ENCODE measurements at regions not wholly inside any gene's neighbourhood (a gene's known extent, or its start where the extent isn't known, plus 50 kb on each side); places are given as distances from the start of the nearest gene placed in this dataset.

DNA sequence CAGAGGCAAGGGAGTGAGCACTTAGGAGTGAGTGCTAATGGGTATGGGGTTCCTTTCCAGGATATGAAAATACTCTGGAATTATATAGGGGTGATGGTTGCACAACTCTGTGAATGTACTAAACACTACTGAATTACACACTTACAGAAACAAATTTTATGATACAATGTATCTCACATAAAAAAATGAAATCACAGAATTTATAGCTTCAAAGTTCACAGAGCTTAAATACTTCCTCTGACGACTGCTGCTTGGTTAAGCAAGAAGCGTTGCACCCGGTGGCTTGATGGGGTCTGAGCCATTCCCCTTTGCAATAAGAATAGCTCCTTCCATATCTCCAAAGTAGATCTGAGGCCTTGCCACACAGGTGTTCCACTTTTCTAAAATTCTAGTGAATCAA, 835.1 kb downstream of the TSN start:
- H3K36me3 Mint-ChIP-seq = no peaks in the 10 kb centered on the region
- no peaks in the 10 kb centered on the region for H3K27me3 Mint-ChIP-seq
- no peak overlapping the region for H3K27ac Mint-ChIP-seq
- H3K4me1 Mint-ChIP-seq = no peaks in the 10 kb centered on the region
- peaks cover 9% of the 10 kb centered on the region for H3K9me3 Mint-ChIP-seq
- ATAC-seq = no peak
- no peak overlapping the region for H3K4me3 Mint-ChIP-seq

DNA sequence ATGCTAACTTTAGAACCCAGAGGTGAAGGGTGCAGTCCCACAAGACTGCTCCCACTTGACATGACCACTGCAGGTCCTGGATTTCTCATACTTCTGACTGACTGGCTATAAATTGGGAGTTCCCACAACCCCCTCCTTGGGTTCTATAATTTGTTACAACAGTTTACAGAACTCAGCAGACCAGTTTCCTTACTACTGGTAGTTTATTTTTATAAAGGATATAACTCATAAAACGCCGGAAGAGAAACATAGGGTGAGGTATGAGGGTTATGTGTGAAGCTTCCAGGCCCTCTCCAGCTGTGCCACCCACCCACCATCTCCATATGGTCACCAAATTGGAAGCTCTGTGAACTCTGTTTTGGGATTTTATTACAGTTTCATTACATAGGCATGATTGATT, 839.6 kb downstream of the TSN start:
- no peak for ATAC-seq

DNA sequence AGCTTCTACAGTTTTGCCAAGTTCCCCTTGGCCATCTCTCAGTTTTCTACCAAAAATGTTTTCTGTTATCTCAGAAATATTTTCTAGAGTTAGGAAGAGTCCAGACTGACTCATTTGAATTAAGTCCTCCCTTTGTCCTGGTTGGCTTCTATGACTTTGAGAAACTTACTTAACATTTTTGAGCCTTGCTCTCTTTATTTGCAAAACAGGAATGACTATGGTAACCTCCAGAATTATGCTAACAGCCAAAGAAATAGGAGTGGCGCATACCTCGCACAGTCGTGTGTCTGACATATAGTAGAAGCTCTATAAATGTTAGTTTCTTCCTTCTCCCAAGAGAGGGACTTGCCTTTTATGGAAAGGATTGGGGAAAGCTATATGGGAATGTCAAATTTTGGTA, 841.1 kb downstream of the TSN start:
- no peak for ATAC-seq

More for the DNA sequence above, 839.6 kb downstream of the TSN start:
- no peak overlapping the region for H3K27ac Mint-ChIP-seq
- no peak overlapping the region for H3K4me3 Mint-ChIP-seq
- H3K27me3 Mint-ChIP-seq = no peaks in the 10 kb centered on the region
- H3K9me3 Mint-ChIP-seq = peaks cover 5% of the 10 kb centered on the region
- H3K36me3 Mint-ChIP-seq = no peaks in the 10 kb centered on the region
- H3K4me1 Mint-ChIP-seq = no peaks in the 10 kb centered on the region

DNA sequence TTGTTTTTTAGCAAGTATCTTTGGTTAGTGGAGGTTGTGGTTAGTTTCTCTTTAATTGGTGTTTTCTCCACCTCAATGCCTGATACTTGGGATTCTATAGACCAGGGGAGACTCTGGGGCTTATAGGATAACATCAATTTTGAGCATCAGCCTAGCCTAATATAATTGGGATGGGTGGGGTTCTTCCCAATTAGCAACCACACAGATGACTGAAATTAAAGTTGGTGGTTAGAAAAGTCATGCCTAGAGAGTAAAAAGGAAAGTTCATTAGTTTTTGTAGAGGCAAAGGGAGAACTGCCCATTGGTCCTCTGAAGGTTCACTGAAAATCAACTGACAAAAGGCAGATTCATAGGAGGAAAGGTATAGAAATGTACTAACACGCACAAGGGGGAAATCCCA, 843.3 kb downstream of the TSN start:
- H3K36me3 Mint-ChIP-seq = no peaks in the 10 kb centered on the region
- H3K4me1 Mint-ChIP-seq = no peaks in the 10 kb centered on the region
- no peak overlapping the region for H3K27ac Mint-ChIP-seq
- no peaks in the 10 kb centered on the region for H3K27me3 Mint-ChIP-seq
- ATAC-seq = no peak
- no peak overlapping the region for H3K4me3 Mint-ChIP-seq
- H3K9me3 Mint-ChIP-seq = no peaks in the 10 kb centered on the region

More for the DNA sequence above, 841.1 kb downstream of the TSN start:
- H3K4me3 Mint-ChIP-seq = no peak overlapping the region
- H3K4me1 Mint-ChIP-seq = no peaks in the 10 kb centered on the region
- no peak overlapping the region for H3K27ac Mint-ChIP-seq
- H3K9me3 Mint-ChIP-seq = peaks cover 5% of the 10 kb centered on the region
- H3K36me3 Mint-ChIP-seq = no peaks in the 10 kb centered on the region
- H3K27me3 Mint-ChIP-seq = no peaks in the 10 kb centered on the region

DNA sequence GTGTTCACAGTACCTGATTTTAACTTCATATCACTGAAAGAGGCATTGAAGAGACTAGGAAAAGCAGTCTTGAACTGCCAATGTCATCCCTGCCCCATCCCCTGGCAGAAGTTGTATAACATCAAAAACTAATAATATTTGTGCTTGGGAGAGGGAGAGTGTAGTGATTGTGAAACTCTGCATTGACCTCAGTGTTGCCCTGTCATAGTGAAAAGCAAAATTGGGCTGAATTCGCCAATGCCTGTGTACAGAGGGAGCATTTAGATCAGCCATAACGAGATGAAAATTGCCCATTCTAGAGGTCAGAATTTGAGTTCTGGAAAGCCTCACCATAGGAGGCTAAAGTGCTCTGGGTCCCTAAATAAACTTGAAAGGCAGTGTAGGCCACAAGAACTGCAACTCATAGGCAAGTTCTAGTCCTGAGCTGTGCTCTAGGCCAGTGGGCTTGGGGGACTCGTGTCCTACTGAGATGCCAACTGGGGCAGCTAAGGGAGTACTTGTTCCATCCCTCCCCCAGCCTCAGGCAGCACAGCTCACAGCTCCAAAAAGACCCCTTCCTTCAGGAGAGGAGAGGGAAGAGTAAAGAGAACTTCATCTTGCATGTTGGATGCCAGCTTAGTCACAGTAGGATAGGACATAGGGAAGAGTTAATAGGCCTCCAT, 855.6 kb downstream of the TSN start:
- Mint-ChIP-seq H3K4me3 (no peak overlapping the region), H3K4me1 (no peaks in the 10 kb centered on the region), H3K27ac (no peak overlapping the region), H3K27me3 (no peaks in the 10 kb centered on the region), H3K36me3 (no peaks in the 10 kb centered on the region), H3K9me3 (peaks cover 5% of the 10 kb centered on the region)
- no peak for ATAC-seq

DNA sequence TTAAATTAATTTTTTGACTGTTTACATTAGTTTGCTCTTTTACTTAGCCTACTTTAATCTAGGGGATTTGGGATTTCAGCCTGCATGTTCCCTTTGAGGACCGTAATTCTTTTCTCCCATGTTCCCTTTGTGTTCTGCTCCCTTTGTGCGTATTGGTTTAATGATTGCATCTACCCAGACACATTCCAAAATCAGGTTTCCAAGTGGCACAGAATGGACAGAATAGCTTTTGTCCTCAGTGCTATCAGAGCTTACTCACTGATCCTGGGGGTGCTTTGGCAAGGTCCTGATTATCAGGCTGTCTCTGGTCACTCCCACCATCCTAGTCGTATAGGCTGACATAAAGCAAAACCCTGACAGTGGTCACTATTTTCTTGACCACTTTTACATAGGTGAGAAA, 867.5 kb downstream of the TSN start:
- Mint-ChIP-seq H3K4me3 (no peak overlapping the region), H3K4me1 (no peaks in the 10 kb centered on the region), H3K9me3 (peaks cover 10% of the 10 kb centered on the region), H3K27me3 (no peaks in the 10 kb centered on the region), H3K36me3 (no peaks in the 10 kb centered on the region), H3K27ac (no peak overlapping the region)
- no peak for ATAC-seq

DNA sequence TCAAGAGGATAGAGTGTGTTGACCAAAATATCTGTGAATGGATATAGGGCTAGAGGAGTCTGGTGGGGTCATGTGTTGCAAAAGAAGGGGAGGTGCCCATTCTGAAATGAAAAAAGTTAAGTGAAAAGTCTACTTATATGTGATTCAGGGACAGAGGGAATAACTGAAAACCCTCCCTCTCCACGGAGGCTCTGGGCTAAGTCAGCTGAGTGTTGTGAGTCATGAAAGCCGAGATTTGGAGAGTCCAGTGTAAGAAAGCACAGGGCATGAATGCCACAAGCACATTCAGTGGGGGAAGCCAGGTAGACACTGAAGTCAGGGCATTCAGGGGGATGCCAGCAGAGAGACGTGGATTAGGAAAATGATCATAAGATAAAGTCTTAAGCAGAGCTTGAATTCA, 871.9 kb downstream of the TSN start:
- H3K27me3 Mint-ChIP-seq = no peaks in the 10 kb centered on the region
- H3K4me1 Mint-ChIP-seq = no peaks in the 10 kb centered on the region
- no peaks in the 10 kb centered on the region for H3K36me3 Mint-ChIP-seq
- H3K27ac Mint-ChIP-seq = no peak overlapping the region
- no peak for ATAC-seq
- H3K4me3 Mint-ChIP-seq = no peak overlapping the region
- peaks cover 6% of the 10 kb centered on the region for H3K9me3 Mint-ChIP-seq

DNA sequence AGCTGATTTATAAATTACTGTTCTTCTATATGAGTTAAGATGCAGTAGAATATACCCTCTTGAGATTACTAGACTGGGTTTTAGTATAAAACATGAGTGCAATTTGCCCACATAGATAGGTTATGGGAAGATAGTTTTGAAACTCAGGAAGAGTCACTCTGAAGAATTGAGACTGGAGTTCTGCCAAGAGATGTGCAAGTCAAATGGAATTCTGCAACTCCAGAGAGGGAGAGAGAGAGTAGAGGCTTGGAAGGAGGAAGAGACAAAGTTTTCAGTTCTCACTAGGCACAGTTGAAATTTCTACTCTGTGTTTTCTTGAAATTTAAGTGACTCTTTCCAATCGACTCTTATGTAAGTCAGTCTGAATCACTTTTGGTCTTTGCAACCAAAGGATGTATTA, 878.8 kb downstream of the TSN start:
- Mint-ChIP-seq H3K9me3 (peaks cover 3% of the 10 kb centered on the region), H3K4me1 (no peaks in the 10 kb centered on the region), H3K4me3 (no peak overlapping the region), H3K27me3 (no peaks in the 10 kb centered on the region), H3K36me3 (no peaks in the 10 kb centered on the region), H3K27ac (no peak overlapping the region)
- no peak for ATAC-seq

DNA sequence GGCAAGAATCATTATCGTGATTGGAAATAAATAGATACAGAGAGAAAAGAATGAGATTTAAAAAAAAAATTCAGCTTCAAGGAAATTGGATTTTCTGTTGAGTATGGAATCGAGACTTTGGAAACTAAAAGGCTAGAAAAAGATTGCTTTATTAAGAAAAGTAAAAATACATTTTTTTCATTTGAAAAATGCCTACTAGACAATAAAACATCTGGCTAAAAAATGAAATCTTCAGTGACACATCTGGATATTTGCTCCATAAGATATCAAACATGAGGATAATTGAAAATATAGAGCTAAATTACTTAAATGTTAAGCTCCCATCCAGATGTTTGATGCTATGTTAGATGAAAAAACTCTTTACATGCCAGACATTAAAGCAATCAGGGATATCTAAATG, 879.5 kb downstream of the TSN start:
- Mint-ChIP-seq H3K27me3 (no peaks in the 10 kb centered on the region), H3K4me3 (no peak overlapping the region), H3K27ac (no peak overlapping the region), H3K36me3 (no peaks in the 10 kb centered on the region), H3K4me1 (no peaks in the 10 kb centered on the region), H3K9me3 (peaks cover 3% of the 10 kb centered on the region)
- ATAC-seq = no peak

DNA sequence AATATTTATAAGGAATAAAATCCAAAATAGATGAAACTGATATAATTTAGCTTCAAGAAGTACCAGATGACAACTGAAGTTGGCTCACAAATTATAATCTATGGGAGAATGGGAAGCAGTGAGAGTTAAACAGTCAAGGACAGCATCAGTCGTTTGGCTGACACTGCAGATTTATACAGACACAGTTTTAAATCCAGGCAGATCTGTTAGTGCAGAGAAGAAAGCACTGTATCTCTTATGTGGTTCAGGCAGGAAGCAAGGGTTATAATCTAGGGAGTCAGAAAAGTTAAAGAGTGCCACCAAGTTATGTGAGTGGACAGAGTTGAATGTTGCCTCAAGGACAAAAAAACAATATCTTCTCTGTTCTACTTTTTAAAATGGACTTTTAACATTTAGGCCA, 880.2 kb downstream of the TSN start:
- Mint-ChIP-seq H3K27ac (no peak overlapping the region), H3K9me3 (no peaks in the 10 kb centered on the region), H3K27me3 (no peaks in the 10 kb centered on the region), H3K36me3 (no peaks in the 10 kb centered on the region), H3K4me1 (no peaks in the 10 kb centered on the region), H3K4me3 (no peak overlapping the region)
- ATAC-seq = no peak

DNA sequence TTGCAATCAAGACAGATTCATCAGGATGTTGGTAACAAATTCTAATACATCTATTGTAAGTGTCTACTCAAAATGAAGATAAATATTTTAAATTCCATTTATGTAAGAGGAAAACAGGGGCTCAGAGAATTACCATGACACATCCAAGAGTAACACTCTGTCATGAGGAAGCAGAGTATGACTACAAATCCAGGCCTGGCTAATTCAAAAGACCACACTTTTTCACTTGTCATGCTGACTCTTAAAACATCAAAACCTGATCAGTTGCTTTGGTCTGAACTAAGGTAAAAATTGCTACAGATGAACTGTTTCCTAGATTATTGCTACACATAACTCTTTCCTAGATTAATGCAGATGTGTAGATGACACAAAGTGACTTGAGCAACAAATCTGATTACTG, 880.6 kb downstream of the TSN start:
- no peak overlapping the region for H3K27ac Mint-ChIP-seq

DNA sequence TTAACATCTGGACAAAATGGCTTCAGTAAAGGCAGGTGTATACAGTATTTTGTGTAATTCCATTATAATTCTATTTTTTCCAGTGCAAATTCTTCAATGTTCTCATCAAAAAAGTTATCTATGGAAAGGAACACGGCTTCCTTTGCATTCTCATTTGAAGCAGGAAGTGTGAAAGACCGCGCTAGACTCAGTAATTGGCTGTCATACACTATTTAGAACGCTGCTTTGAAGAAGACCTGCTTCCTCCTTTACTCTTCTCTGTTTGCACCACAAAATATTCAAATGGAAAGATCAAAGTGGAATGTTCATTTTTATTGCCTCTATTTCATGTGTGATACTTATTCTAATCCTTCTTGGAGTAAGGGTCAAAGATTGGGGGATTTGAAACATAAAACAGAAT, 883.7 kb downstream of the TSN start:
- Mint-ChIP-seq H3K36me3 (no peaks in the 10 kb centered on the region), H3K27me3 (no peaks in the 10 kb centered on the region), H3K27ac (no peak overlapping the region), H3K4me1 (no peaks in the 10 kb centered on the region), H3K9me3 (no peaks in the 10 kb centered on the region), H3K4me3 (no peak overlapping the region)
- no peak for ATAC-seq

More for the DNA sequence above, 880.6 kb downstream of the TSN start:
- no peaks in the 10 kb centered on the region for H3K36me3 Mint-ChIP-seq
- no peak overlapping the region for H3K4me3 Mint-ChIP-seq
- H3K27me3 Mint-ChIP-seq = no peaks in the 10 kb centered on the region
- H3K4me1 Mint-ChIP-seq = no peaks in the 10 kb centered on the region
- no peak for ATAC-seq
- H3K9me3 Mint-ChIP-seq = no peaks in the 10 kb centered on the region

DNA sequence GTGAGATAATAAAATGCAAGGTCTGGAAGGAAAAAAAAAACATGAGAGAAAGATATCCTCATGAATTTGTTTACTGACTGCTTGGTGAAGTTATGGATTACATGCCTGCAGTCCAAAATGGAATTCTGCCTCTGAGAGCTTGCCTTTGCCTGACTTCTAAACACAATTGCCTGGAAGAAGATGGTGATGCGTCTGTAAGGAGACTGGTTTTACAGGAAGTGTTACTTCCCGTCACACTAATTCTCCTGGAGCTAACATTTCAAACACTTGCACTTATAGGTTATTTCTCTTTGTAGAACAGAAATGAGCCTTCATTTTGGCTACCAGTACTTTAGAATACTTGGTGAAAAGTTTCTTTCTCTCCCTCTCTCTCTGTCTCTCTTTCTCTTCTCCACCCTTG, 884.3 kb downstream of the TSN start:
- H3K27me3 Mint-ChIP-seq = no peaks in the 10 kb centered on the region
- no peak for ATAC-seq
- H3K27ac Mint-ChIP-seq = no peak overlapping the region
- H3K4me3 Mint-ChIP-seq = no peak overlapping the region
- H3K4me1 Mint-ChIP-seq = no peaks in the 10 kb centered on the region
- no peaks in the 10 kb centered on the region for H3K9me3 Mint-ChIP-seq
- no peaks in the 10 kb centered on the region for H3K36me3 Mint-ChIP-seq

DNA sequence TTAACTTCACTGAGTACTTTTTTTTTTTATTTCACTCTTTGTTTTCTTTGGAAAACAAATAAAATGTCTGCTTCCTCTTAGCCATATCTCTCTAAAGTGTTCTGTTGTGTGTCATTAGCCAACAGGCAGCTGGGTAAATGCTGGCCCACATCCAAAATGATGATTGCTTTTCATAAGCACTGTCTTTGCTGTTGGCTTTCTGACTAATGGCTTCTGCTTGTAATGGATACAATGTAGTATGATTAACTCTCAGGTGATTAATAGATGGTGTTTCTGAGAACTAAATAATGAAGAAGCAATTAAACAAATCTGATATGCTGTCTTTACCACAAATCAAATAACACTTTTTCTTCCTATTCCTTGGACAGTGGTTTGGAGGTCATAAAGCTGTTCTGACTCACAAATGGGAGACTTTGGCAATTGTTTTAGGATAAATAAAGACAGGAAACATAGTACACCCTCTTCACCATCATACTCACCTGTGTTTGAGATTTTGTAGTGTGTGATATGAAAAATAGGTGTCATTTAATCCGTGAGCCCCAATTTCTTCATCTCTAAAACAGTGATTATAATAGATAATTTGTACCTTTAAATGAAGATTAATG, 888.4 kb downstream of the TSN start:
- Mint-ChIP-seq H3K27ac (no peak overlapping the region), H3K27me3 (no peaks in the 10 kb centered on the region), H3K9me3 (peaks cover 3% of the 10 kb centered on the region), H3K36me3 (no peaks in the 10 kb centered on the region), H3K4me3 (no peak overlapping the region), H3K4me1 (no peaks in the 10 kb centered on the region)
- ATAC-seq = no peak

DNA sequence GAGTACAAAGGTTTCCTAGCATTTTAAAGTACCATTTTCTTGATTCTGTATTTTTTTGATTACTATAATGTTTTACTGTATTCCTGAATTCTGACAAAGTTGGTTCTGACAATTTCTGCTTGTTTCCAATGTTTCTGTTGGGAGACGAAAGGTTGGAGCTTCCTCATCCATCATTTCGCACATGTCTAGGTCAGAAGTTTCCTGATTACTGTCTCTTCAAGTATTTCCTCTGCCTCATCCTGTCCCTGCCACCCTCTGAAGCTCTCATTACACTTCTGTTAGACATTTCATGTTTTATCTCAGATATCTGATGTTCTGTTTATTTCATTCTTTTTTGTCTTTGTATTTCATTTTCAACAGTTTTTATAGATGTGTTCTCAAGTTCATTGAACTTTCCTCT, 895.8 kb downstream of the TSN start:
- no peak for ATAC-seq
- Mint-ChIP-seq H3K4me3 (no peak overlapping the region), H3K4me1 (no peaks in the 10 kb centered on the region), H3K27ac (no peak overlapping the region), H3K36me3 (no peaks in the 10 kb centered on the region), H3K27me3 (no peaks in the 10 kb centered on the region), H3K9me3 (peaks cover 3% of the 10 kb centered on the region)

DNA sequence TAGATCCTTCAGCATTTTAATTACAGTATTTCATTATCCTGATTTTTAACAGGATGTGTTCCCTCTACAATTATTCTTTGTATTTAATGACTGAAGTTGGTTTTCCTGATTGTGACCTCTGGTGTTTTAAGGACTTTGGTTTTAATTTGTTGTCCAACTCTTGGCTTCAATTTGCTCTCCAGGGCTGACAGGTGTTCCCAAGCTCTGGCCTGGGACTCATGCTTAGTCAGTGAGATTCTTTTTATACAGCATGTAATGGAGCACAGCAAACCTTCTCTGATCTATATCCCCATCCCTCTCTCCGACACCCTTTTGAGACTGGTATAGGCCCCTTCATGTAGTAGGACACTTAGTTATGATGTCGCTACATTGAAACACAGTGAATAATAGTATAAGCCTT, 896.3 kb downstream of the TSN start:
- no peaks in the 10 kb centered on the region for H3K27me3 Mint-ChIP-seq
- H3K27ac Mint-ChIP-seq = no peak overlapping the region
- H3K36me3 Mint-ChIP-seq = no peaks in the 10 kb centered on the region
- H3K9me3 Mint-ChIP-seq = peaks cover 3% of the 10 kb centered on the region
- no peak overlapping the region for H3K4me3 Mint-ChIP-seq
- ATAC-seq = no peak
- no peaks in the 10 kb centered on the region for H3K4me1 Mint-ChIP-seq

All from stimulated activated memory B cell treated with anti-CD40 and anti-IgM and Interleukin-4, amounts not matched to agents 10 μg/mL and 1 μg/mL and 100 μg/mL, for 72 hours (primary cell).